GM18498 (cell line): ENCODE measurements at regions not wholly inside any gene's neighbourhood (a gene's known extent, or its start where the extent isn't known, plus 50 kb on each side); places are given as distances from the start of the nearest gene placed in this dataset.

Experiments used
- ATAC-seq: cut with Tn5 transposase; IDR thresholded peaks from one replicate; pipeline ENCODE4 v1.9.1; 2021; ENCODE audit warnings: mild to moderate bottlenecking, moderate library complexity; ENCODE audit not compliant: unreplicated experiment

DNA sequence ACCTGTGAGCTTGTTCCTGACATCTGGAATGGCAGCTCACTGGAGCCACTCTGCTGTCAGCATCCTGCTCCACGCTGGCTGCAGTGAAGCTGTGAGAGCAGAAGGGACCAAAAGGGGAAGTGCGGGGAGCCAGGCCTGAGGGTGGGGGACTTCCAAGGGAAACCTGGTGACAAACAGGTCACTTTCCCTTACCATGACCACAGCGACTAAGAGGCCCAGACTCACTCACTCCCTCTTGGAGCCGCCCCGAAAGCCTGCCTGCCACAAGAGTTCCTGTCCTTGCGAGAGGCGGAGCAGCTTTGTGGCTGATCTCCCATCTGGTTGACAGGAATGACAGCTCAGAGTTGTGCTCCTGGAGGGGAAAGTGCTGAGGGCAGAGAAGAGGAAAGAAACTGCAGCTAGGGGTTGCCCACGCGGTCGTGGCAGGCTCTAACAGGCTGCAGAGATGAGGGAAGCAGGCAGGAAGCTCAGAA lies 183.8 kb upstream of the NTM start:
- peak; percentile 94 for ATAC-seq

DNA sequence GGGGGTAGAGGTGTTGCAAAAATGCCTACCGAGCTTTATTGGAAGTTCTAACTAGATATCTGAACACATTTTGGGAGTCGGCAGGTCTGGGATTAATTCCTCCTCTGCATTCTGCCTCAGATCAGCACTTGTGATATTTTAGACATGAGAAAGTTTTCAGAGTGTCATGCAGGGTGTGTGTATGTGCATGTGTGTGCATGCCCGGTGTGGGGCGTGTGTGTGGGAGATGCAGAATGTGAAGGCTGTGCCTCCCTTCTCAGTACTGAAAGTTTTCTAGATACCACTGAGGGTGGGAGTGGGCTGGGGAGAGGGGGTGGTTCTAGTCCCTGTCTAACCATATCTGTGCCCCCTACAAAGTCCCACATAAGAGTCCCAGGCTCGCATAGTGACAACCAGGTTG lies 180.0 kb upstream of the NTM start:
- no peak for ATAC-seq

DNA sequence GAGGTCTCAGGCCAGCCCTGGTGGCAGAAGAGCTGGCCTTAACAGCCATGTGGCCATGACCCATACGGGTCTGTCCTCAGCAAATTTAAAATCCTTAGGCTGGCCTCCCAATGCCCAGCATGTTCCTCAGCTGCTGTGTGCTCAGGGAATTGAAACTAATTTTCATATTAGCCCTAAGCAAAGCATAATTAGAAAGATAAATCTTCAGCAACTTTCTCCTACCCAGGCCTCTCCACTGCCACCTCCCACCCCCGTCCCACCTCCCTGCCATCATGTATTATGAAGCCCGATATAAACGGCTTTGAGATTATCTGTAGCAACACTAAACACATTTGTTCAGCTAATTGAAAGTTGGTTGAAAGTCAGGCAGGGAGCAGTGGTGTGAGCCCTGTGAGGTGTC lies 178.8 kb upstream of the NTM start:
- ATAC-seq = no peak

DNA sequence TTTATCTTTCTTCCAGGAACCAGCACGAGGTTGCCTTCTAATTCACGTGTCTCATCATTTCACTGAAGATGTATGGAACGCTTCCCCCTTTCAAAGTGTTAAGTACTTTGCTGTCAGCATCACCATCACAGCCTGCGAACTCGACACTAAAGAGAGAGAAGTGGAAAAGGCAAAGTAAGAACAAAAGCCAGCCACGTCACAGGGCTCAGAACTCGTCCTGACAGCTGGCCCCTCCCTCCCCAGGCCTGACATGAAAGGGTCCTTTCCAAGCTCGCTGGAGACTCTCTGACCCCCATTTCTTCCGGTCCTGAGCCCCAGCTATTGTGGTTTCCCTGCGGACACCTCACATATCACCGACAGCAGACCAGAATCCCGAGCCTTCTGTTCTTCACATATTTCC lies 177.8 kb upstream of the NTM start:
- no peak for ATAC-seq

DNA sequence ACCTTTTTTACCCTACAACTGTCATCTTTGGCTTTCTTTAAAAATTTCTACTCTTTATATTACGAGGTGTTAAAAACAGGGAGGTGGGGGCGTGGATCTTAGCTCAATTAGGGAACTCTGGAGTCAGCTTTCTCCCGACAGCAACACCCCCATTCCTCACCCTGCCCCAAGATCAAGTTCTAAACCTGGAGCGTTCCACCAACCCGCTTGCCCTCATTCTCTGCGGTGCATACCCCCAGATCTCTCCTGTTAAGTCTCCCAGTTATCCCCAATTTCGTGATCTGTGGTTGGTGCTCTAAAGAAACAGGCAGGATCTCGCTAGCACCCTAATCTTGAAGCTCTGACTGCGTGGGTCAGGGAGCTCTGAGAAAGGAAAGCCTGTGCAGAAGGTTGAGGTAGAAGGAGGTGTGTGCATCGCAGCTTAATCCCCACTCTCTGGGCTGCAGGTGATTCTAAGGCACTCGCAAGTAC lies 177.3 kb upstream of the NTM start:
- no peak for ATAC-seq

DNA sequence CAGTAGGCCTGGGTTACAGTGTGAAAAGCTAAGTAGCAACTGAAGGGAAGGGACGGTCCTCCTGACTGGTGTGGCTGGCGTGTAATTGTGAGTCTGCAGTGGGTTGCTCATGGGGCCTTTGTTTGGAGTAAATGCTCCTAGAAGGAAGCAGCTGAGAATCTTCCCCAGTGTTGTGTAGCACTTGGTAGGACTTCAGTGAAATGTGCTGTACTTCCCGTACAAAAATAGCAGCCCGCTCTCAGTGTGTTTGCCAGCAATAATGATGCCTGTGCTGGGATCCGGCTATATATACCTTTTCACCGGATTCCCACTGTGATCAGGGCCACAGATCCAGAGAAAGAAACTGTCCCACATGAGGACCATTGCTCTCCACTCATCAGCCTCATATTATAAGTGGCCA lies 175.7 kb upstream of the NTM start:
- no peak for ATAC-seq

DNA sequence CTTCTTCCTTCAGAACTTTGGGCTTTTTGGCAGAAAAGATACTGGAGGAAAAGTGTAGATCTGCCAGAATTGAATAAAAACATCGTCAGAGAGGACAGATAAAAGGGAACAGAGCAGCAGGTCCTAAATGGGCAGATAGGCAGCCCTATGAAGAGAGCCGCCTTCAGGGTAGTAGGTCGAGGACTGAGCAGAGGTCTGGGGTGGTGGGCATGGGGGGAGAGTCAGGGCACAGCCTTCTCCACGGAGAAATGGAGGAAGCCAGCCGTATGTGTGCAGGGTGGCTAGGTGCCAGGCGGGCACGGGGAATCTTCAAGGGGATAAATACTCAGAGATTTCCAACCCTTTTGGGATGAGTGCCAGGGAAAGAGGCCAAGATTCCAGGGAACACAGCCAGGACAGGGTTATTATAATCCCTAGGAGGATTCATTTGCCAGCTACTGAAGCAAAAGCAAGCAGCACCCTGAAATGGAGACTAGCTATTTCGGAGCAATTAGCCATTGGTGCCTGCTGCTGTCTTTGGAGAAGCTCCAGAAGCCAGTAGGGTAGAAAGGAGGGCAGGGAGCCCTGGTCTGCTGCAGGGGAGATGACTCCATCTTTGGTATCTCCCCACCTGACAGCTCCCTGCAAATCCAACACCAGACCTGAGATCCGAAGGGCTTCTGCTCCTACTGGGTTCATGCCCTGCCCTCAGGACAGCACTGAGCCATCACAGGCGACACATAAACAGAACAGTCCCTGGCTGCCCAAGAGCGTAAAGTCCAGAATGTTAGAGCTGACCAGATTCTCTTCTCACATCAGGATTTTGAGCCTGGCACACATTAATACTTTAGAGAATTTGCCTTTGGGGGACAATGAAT lies 174.5 kb upstream of the NTM start:
- no peak for ATAC-seq

DNA sequence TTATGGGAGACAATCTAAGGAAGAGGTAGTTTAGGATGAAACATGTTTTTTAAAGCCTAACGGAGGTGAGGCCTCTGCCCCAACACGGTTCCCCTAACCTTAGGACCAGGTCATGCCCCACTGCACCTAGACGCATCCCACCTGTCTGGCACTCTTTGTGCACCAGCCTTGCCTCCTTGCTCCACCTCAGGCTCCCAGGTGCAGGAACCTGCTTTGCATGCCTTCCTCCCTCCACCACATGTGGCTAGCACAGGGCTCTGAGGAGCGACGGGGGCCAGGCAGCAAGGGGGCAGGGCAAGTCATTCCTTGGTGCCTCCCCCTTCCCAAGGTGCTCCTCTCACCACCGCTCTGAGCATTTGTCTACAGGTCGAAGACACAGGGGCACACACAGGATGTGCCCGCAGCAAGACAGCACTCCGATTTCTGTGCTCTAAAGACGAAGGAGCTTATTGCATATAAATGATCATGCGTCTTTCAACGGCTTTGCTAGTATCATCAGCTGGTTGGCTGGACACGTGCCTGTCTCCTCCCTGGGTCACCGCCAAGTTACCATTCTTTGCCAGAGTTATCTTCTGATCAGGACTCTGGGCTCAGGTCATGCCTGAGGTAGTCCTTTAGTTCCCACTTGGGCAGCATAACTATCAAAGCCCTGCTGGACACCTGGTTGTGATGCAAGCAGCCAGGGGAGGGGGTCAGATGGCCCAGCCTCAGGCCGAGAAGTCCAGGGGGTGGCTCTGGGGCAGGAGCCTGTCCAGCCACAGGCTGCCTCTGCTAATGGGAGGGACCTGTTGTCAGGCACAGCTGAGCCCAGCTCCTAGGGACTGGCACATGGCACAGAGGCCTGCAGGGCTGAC lies 172.0 kb upstream of the NTM start:
- ATAC-seq = no peak

DNA sequence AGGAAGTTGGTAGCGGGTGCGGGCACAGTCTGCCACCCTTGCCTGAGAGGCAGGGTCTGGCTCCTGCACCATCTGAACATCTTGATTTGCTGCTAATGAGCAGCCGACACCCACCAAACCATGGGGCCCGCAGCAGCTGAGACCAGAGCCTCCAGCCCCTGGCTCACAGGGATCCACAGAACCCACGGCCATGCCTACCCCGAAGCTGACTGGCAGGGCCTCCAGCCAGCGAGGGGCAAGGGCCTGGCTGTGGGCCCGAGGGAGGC lies 171.5 kb upstream of the NTM start:
- no peak for ATAC-seq

DNA sequence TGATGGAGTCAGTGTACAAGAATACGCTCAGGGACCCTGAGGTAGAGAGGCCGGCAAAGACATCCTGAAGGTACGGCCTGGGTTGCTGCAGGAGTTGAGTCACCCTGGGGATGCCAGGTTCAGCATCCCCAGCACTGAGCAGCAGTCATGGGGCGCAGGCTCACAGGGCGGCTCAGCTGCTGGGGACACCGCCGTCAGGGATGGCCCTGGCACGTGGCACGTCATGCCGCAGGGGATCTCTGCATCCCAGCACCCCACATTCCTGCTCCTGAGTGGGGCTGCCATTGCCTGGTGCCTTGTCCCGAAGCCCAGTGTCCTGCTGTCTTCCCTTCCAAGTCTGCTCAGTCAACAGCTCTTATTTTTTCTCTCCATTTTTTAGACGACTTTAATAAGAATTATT lies 168.7 kb upstream of the NTM start:
- no peak for ATAC-seq

DNA sequence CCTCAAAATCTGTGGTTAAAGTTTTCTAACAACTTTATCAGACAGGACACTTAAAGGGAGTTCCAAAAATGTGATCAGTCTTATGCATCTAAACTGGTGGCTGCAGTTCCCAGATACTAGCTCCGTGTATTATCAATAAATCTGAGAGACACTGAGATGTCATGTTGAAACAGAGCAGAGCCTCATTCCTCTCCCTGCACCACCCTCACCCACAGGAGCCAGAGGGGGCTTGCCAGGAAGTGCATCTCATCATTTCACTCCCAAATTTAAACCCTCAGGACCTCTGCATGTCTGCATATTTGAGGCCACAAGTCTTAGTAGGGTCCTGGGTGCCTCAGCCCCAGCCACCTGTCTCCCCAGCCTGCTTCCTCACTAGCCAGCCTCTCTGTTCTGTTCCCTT lies 167.4 kb upstream of the NTM start:
- ATAC-seq = no peak

DNA sequence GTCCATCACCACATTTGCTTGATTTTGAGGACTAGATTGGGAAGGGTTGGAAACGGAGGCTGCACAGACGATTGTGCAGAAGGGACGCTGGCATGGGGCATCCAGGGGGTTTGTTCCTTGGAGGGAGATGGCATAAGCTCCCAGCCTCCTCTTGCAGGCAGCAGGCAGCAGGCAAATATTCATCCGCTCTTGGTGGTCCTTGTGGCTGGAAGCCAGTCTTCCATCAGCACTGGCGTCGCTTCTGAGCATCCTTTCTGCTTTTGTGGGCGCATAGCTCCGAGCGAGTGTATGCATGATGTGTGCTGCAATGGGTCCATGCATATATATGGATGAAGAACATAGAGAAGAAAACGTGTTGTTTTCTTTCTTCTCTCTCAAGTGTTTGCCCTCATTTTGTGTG lies 166.1 kb upstream of the NTM start:
- ATAC-seq = no peak

DNA sequence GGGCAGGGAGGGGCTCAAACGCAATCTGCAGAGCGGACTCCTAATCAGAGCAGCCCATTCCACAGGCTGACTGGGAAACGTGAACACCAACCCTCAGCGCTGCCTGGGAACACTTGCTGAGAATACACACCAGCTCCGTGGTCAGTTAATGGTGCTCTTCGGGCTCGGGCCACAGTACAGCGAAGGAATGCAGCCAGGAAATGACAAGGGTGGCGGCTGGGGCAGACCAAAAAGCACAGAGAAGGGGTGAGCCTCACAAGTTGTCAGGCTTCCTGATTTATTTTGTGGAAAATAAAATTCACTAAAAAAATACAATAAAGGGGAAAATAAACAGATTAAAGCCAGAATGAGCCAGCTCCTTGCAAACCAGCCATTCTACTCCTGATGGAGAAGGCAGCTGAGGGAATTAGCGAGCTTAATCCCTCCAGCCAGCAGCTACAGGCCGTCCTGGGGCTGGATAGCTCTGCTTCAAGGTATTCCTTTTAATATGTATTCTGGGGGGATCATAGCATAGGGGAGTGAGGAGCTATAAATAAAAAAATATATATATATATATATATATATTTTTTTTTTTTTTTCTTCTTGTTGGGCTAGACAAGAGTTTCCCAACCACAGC lies 165.5 kb upstream of the NTM start:
- ATAC-seq = no peak

DNA sequence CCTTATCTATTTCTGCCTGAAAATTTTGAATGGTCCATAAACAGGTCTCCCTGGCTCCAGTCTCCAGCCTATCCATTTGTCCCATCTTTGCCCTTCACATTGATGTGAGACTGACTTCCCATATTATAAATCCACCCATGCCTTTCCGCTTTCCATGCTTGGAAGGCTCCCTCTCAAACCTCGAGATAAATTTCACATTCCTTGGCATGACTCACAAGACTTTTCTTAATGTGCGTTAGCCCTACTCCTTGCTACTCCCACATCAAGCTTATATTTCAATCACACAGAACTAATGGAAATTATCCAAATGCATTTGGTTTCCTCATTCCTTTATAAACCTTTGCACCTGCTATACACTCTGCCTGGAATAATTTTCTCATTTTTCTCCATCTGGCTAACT lies 163.7 kb upstream of the NTM start:
- no peak for ATAC-seq

DNA sequence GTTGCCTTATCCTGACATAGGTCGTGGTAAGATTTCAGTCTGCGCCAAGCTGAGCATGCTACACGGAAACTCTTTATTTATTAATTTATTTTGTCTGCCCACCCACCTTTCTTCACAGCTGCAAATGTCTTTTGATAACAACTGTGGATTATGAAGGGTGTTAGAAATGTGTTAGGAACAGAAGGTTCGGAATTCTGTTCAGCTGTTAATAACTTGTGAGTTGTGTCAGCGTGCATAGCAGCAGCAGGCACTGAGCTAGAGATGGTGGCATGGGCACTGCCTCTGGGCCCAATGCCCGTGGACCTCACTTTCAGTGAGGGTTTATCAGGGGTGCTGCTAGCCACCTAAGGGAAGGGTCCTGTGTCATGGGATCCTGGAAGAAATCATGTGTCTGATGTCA lies 162.5 kb upstream of the NTM start:
- ATAC-seq = no peak

DNA sequence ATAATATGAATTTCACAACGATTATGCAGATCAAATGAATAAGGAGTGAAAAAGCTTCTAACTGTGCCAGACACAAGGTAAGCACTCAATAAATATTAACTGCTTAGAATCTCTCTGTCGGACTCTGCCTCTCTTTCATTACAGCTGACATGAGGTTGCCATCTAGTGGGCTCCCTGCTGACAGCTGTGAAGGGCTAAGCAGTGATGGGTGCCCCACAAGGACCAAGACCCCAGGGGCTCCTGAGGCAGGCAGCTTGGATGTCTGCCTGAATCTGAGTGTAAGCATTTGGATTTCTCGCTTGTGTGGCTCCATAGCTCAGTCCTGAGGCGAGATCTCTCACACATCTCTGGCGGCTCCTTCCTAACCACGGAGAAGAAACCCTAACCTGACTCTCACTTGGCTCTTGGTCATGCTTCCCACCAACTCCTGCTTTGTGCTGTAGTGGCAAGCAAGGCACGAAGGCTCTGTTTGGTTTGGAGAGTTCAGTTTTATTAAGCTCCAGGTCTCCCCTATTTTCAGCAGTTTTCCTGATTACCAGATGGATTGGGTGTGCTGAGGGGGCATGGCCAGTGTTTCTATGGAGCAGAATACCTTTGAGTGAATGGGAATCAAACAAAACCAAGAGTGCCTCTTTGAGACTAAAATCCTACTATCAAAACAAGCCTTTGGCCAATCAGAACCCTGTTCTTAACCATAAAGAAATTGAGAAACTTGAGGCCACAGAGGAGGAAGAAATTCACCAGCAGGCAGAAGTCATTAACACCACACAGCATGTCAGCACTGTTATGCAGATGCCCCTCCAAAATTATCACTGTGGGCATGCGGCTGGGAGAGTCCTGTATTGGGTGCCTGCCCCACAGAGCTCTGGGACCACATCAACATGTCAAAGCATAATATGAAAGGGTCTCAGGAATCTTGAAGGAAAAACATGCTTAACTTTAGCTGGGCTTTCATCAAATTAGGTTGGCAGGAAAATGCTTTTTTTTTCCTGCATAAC lies 152.8 kb upstream of the NTM start:
- ATAC-seq = no peak

DNA sequence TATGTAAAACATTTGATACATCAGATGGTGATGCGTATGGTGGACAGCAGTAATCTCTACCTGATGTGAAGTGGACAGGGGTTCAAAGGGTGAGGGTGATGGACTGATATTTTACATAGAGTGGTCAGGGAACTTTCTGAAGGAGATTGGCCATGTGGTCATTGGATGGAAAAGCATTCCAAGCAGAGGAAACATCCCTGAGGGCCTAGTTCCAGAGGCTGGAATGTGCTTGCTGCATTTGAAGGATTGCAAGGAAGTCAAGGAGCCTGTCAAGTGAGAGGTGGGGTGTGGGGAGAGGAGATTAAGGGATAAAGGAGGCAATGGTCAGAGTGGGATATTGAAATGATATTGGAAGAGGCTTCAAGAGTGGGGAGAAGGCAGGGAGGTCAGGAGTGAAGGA lies 151.9 kb upstream of the NTM start:
- ATAC-seq = no peak

DNA sequence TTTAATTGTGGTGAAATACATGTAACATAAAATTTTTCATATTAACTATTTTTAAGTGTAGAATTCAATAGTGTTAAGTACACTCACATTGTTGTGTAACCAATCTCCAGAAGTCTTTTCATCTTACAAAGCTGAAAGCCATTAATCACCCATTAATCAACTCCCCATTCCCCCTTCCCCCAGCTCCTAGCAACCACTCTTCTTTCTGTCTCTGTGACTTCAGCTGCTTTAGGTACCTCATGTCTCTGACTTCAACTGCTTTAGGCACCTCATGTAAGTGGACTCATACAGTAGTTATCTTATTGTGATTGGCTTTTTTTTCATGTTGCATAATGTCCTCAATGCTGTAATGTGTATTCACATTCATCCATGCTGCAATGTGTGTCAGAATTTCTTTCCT lies 150.8 kb upstream of the NTM start:
- no peak for ATAC-seq

DNA sequence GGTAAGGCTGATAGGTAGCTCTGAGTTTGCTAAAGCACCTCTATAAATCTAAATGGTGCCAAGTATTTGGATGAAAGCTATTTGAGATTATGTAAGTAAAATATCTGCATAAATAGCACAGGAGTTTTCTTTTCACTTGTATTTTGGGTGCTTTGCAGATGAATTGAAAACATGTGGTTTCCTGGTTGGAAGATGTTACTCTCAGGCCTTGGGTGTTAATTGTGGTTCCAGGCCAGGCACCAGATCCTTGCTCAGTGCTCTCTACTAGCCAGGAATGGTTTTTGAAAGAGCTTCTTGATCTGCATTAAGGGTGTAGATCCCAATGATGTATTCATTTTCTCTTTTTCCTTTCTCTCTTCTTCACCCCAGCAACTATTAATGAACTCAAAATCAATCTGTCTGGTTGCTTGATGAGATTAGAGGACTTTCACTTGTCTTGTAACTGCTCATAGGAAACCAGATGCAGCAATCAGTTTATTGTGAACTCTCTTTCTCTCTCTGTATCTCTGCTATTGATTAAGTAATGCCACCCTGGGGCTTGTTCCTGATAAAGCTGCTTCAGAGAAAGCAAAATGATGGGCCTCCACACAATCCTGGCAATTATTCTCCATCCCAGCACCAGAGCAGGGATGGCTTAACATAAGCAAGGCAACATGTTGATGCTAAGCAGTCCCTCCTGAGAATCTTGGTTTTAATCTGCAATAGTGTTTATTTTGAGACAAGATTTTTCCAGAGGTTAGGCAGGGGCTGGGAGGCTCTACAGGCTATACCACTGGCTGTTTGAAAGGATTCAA lies 147.0 kb upstream of the NTM start:
- no peak for ATAC-seq

DNA sequence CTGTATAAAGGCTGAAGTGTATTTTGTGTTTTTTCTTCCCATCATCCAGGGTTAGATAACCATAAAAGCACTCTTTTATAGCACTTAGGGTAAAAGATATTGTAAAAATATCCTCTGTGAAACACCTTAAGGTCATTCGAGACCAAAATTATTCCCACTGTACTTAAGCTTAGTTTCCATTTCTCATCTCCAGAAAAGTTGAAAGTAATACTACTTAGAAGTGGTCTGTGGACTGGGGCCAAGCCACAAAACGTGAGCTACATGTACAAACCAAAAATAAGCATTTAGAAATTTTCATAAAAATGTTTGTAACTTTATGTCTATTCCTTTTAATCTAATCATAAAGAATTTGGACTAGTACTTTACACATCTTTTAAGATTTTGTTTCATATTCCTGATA lies 142.0 kb upstream of the NTM start:
- no peak for ATAC-seq
